IPS-NIHi7 (cell line): ENCODE measurements at regions not wholly inside any gene's neighbourhood (a gene's known extent, or its start where the extent isn't known, plus 50 kb on each side); places are given as distances from the start of the nearest gene placed in this dataset.
"Not testable (repeated sequence)": the region's sequence is repeated elsewhere in the genome, so short reads cannot be mapped to it uniquely, and the experiment has no call there.

Source experiments
- DNase-seq: peaks from one replicate; pipeline ENCODE4 v3.0.0; 2012; ENCODE audit warnings: mixed read lengths; ENCODE audit errors: extremely low spot score

GRCh38 chr18:39232490-39232889, 1666.9 kb upstream of the CELF4 start:
- DNase-seq = no peak

GRCh38 chr18:39230086-39230803, 1664.6 kb upstream of the CELF4 start:
- no peak for DNase-seq

GRCh38 chr18:39227769-39228168, 1662.2 kb upstream of the CELF4 start:
- not testable (repeated sequence) for DNase-seq

GRCh38 chr18:39225373-39225772, 1659.8 kb upstream of the CELF4 start:
- no peak for DNase-seq

GRCh38 chr18:39223283-39223682, 1657.7 kb upstream of the CELF4 start:
- no peak for DNase-seq

- DNase-seq = no peak
These were observed 1650.3 kb upstream of the CELF4 start for GRCh38 chr18:39215920-39216319.

DNA sequence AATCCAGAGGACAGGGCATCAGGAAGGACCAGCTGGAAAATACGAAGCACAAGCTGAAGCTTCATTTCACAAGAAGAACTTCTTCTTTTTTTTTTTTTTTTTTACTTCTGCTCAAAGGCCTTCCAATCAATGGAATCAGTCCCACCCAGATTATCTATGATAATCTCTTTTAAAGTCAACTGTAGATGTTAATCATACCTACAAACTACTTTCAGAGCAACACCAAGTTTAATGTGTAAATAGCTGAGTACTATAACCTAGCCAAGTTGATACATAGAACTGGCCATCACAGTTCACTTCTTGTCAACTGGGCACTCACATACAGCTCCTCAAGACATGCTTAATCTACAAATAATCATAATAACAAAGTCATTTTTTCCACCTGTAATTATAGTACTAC, 1645.9 kb upstream of the CELF4 start:
- no peak for DNase-seq

DNA sequence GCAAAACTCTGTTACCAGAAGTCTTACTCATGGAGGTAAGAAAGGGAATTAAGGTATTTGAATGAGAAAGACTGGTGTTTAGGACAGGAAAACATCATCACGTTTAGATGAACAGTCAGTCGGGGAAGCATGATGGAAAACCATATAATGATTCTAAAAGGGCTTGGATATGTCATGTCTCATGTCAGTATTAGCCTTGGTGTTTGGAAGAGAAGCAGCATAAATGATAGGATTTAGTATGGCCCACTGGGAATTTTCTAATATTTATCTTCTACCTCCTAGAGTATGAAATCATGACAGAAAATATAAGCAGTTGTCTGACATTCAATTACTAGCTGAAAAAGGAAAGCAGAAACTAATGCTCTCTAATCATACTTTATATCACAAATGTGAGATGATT, 1643.6 kb upstream of the CELF4 start:
- DNase-seq = no peak

DNA sequence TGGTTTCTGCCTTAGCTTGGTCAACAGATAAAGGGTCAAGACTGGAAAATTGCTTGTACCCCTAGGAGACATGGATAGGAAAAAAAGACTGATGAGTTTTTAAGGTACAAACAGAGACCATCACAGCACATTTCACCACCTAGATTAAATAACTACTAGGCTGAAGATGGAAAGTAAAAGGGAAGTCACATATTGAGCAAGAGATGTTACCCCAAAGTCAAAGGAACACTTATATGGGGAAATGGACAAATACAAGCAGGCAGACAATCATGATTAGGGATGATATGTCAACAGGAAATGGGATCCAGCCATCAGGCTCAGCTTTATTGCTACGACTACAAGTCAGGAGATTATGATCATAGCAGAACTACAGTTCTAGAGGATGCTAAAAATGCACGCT, 1643.1 kb upstream of the CELF4 start:
- DNase-seq = no peak

DNA sequence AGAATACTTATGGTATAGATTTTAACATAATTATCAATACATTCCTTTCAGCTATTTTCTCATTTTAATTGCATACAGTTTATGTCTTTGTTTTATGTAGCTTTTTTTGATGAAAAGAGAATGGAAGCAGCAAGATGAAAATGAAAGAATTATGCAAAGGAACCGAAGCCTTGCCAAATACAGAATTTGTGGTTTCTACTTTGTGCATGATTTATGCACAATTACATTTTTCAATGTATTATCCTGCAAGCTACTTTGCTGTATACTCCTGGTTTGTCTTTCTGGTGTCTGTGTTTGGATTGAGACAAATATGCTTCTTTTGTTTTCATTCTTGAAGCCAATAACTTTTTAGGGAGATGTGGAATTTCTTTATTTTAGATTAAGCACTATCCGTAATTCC, 1642.6 kb upstream of the CELF4 start:
- no peak for DNase-seq

GRCh38 chr18:39206398-39207103, 1641.0 kb upstream of the CELF4 start:
- DNase-seq = not testable (repeated sequence)

DNA sequence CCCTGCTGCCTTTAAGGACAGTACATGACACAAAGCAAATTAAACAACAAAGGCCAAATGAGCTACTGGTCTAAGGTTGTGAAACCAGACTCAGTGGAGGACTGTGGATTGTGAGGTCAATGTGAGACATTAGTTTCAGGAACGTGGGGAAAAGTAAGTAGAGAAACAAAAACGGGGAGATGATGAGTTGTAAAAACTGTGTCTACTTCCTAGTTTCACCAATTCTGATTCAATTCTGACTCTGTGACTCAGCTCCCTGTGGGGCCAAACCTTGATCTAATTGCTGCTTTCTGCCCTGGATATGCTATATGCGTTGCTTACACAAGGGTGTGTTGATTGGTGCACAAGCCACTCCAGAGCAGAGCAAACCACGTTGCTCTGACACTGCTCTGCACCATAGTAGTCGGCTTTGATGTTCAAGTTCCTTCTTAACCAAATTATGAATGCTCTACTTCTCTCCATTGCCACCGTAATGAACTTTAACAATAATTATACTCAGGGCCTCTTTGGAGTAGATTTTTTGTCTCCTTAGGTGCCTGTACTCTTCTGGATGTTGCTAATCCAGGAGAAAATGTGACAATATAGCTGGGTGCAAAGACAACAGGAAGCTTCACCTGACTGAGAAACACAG, 1640.1 kb upstream of the CELF4 start:
- no peak for DNase-seq

GRCh38 chr18:39200153-39200552, 1634.6 kb upstream of the CELF4 start:
- no peak for DNase-seq

DNA sequence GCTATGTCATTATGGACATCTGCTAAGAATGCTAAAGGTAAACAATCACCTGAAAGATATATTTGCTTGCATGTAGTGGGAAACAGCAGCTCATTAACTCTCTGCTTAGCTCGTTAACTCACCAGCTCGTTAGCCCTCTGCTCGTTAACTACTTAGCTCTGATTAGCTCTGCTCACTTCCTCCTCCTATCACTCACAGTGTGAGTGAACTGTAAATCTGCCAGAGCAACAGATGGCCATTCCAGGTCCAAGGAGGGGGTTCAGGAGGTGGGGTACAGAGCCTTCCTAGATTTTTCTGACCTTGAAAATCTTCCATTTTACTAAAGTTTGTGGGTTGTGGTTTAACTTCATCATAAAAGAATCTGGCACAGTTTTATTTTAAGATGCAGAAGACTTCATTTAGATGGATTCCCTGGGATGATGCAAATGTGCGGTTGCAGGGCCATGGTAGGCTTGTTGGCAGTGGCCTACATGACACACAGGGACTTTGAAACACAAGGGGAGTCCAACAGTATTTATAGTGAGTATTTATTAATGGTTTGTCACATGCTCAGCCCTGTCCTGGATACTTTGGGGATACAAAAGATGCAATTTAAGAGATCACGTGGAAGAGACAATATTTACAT, 1633.7 kb upstream of the CELF4 start:
- no peak for DNase-seq

DNA sequence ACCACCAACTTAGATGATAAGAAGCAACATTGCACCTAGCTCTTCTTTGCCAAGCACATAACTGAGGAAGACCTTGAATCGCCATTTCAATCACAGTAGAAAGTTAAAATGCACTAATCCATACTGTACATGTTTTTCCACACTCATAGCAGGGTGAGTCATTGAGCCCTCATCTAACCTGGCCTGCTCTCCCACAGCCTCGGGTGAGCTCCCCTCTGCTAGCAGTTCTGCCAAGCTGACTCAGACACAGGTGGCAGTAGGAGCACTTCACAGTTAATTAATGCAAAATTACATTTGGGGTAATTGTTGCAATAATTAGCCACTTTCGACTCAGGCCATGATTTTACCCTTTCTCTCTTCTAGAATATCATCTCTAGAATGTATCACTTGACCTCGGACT, 1632.8 kb upstream of the CELF4 start:
- DNase-seq = no peak

GRCh38 chr18:39191931-39192330, 1626.3 kb upstream of the CELF4 start:
- DNase-seq = no peak

DNA sequence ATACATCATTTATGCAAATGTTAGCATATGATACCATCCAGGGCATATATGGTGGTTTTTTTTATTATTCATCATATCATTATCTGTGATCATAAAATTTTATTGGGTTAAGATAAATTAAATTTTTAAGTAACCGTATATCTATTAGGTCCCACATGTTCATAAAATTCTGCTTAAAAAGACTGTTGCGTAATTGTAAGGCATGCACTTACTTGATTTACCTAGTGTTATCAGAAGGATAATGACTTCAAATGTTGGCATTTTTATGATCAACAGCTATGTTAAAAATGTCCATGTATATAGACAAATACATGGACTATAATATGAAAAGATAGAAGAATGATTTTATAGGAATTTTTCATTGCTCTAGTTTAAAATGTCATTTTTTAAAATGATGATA, 1625.5 kb upstream of the CELF4 start:
- no peak for DNase-seq

DNA sequence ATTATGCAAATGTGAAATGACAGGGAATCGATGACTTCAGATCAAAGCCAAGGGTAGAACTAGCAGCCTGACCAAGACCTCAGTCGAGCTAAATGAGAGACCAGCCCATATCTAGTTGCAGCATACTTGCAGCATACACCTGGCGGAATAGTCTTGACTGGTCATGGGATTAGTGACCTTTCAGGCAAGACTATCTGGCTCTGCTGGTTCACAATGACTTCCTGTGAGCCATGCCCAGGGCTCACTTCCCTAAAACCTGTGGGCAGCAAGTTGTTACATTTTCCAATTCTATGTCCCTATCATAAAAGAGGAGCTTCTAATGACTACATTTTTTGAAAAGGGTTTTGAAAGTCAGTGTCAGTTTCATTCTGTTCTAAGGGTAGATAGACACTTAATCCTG, 1624.9 kb upstream of the CELF4 start:
- DNase-seq = no peak

DNA sequence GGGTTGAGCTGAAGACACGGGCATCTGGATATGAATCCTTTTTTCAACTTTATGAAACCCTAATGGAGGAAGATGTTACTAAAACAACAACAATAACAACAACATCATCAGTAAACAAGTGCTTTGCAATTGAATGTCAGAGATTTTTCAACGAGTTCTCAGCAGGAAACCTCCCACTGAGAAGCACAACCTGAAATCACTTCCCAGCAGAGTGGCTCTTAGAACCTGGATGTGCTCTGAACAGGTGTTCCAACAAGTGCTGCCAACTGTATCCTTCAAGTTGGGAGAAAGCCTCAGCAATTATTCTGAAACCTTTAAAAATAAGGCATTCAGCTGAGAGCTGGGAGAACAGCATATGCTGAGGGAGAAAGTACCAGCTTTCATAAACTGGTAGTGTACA, 1622.7 kb upstream of the CELF4 start:
- no peak for DNase-seq

DNA sequence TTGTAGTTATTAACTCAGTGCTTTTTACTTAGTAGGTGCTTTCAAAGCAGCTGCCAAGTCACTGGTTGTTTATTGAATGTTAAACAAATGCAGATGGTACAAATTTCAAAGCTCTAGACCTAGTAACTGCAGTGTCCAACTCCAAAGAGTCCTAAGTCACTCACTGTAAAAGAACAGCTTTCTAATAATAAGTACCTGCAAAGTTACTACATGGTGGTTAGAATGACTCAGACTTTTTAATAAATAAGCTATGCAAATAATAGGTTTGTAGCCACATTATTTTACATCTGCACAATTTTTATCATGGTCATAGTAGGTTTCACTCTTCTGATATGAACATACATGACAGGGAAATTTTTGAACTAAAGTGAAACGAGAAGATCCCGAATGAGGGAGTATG, 1620.4 kb upstream of the CELF4 start:
- DNase-seq = no peak

DNA sequence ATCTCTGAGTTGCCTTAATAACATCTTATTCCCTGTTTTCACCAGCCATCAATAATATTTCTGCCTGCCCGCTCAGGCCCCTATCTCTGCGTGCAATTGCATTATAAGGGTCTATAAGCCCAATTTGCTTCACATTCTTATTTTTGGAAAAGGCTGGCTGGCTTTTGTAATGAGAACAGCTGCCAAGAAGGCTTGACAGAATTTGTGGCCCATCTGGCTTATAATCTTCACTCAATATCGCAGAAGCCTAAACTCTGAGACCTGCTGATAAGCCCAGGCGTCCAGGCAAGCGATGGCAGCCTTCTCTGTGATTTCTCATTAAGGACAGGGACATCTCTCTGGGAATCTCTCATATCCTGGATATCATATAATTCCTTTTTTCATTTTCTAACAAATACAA, 1618.6 kb upstream of the CELF4 start:
- no peak for DNase-seq

DNA sequence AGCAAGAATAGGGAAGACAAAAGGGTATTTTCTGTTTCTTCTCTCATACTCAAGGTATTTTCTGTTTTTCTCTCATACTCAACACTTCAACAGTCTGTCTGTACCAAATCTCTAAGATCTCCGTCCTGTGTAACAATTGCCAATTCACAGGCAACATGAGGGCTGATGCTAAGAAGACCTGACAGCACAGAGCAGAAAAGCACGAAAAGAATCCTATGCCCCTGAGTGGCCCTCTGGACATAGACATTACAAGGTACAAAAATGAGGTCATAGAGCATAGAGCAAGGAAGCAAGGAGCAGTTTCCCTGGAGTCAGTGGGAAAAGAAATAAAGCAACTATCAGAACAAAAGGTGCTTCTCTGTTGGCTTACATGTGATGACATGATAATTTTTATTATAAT, 1612.6 kb upstream of the CELF4 start:
- no peak for DNase-seq
